Osteocyte (in vitro differentiated cells): ENCODE measurements at regions not wholly inside any gene's neighbourhood (a gene's known extent, or its start where the extent isn't known, plus 50 kb on each side); places are given as distances from the start of the nearest gene placed in this dataset.
"Not testable (repeated sequence)": the region's sequence is repeated elsewhere in the genome, so short reads cannot be mapped to it uniquely, and the experiment has no call there.

Experiments
- DNase-seq: peaks from one replicate; pipeline ENCODE4 v3.0.0; 2021; ENCODE audit warnings: mixed read lengths; ENCODE audit not compliant: unreplicated experiment; ENCODE audit errors: extremely low spot score
- H3K27ac Mint-ChIP-seq: one replicate; pipeline ENCODE4 v1.8.0; 2021; ENCODE audit warnings: mild to moderate bottlenecking, mixed read lengths; ENCODE audit not compliant: unreplicated experiment
- H3K27me3 Mint-ChIP-seq: one replicate; pipeline ENCODE4 v1.8.0; 2021; ENCODE audit warnings: mixed read lengths; ENCODE audit not compliant: unreplicated experiment
- H3K36me3 Mint-ChIP-seq: one replicate; pipeline ENCODE4 v1.8.0; 2021; ENCODE audit warnings: mixed read lengths; ENCODE audit not compliant: unreplicated experiment
- H3K4me1 Mint-ChIP-seq: one replicate; pipeline ENCODE4 v1.8.0; 2021; ENCODE audit warnings: mixed read lengths; ENCODE audit not compliant: unreplicated experiment
- H3K4me3 Mint-ChIP-seq: one replicate; pipeline ENCODE4 v1.8.0; 2021; ENCODE audit warnings: mild to moderate bottlenecking, moderate library complexity, mixed read lengths; ENCODE audit not compliant: unreplicated experiment
- H3K9me3 Mint-ChIP-seq: one replicate; pipeline ENCODE4 v1.8.0; 2021; ENCODE audit warnings: mixed read lengths; ENCODE audit not compliant: unreplicated experiment
- TF ChIP-seq, protein P1 (sequence below): fragments of 200-600 bp; sonication (generic); IDR thresholded peaks from 2 replicates; pipeline ENCODE4 v1.5.0; 2021; ENCODE audit warnings: antibody characterized with exemption, mild to moderate bottlenecking, moderate library complexity

DNA sequence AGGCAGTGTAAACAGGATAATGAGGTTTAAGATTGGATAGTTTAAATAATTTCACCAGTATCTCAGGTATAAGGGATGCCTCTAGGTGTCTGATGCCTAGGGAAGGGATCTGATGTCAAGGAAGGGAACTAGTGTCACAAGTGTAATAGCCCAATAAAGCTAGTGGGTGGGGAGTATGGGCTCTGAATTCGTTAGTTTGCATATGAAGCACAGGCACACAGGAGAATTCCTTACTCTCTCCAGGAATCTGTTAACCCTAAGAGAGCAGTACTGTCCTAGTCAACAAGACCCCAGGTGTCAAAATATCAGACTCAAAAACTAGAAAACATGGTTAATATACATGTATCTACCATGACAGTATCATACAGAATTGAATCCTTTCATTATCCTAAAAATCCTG lies 352.5 kb upstream of the CYLC2 start:
- Mint-ChIP-seq H3K4me3 (no peak overlapping the region), H3K27ac (no peak overlapping the region), H3K4me1 (no peaks in the 10 kb centered on the region), H3K36me3 (no peaks in the 10 kb centered on the region), H3K27me3 (peaks cover 8% of the 10 kb centered on the region), H3K9me3 (no peaks in the 10 kb centered on the region)
- TF ChIP-seq, protein P1, sequence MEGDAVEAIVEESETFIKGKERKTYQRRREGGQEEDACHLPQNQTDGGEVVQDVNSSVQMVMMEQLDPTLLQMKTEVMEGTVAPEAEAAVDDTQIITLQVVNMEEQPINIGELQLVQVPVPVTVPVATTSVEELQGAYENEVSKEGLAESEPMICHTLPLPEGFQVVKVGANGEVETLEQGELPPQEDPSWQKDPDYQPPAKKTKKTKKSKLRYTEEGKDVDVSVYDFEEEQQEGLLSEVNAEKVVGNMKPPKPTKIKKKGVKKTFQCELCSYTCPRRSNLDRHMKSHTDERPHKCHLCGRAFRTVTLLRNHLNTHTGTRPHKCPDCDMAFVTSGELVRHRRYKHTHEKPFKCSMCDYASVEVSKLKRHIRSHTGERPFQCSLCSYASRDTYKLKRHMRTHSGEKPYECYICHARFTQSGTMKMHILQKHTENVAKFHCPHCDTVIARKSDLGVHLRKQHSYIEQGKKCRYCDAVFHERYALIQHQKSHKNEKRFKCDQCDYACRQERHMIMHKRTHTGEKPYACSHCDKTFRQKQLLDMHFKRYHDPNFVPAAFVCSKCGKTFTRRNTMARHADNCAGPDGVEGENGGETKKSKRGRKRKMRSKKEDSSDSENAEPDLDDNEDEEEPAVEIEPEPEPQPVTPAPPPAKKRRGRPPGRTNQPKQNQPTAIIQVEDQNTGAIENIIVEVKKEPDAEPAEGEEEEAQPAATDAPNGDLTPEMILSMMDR: no peak
- no peak for DNase-seq

- Mint-ChIP-seq H3K27ac (no peak overlapping the region), H3K36me3 (no peaks in the 10 kb centered on the region), H3K27me3 (no peaks in the 10 kb centered on the region), H3K4me3 (no peak overlapping the region), H3K4me1 (no peaks in the 10 kb centered on the region), H3K9me3 (peaks cover 30% of the 10 kb centered on the region)
- TF ChIP-seq, protein P1: peak; percentile 18
- no peak for DNase-seq
These were observed 363.6 kb upstream of the CYLC2 start for GRCh38 chr9:102631559-102631958.

- Mint-ChIP-seq H3K36me3 (no peaks in the 10 kb centered on the region), H3K27me3 (no peaks in the 10 kb centered on the region), H3K9me3 (peaks cover 14% of the 10 kb centered on the region), H3K4me1 (no peaks in the 10 kb centered on the region), H3K4me3 (no peak overlapping the region), H3K27ac (no peak overlapping the region)
- TF ChIP-seq, protein P1: no peak
- DNase-seq: no peak
These were observed 385.7 kb upstream of the CYLC2 start for GRCh38 chr9:102609461-102609860.

- peak; percentile 79 for DNase-seq
- not testable (repeated sequence) for H3K27me3 Mint-ChIP-seq, H3K4me1 Mint-ChIP-seq, H3K36me3 Mint-ChIP-seq, H3K4me3 Mint-ChIP-seq, H3K27ac Mint-ChIP-seq
- peaks cover 22% of the 10 kb centered on the region for H3K9me3 Mint-ChIP-seq
These were observed 391.6 kb upstream of the CYLC2 start for GRCh38 chr9:102603198-102604195.

DNA sequence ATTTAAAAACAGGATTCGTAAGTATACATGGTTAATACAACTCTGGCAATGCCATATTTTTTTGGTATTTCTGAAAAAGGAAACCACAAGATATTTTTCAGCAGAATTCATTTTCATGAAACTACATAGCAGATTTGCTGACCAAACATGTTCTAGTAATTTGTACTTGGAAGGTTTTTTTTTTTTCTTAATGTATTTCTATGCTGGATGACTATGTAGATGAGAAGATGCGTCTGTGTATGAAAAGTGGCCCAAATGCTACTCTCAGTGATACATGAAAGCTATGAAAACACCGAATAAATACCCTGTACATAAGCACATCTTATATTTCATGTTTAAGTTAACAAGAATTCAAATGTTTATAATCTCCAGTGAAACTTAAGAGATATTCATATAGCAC lies 400.9 kb upstream of the CYLC2 start:
- no peaks in the 10 kb centered on the region for H3K36me3 Mint-ChIP-seq
- TF ChIP-seq, protein P1: no peak
- DNase-seq: no peak
- H3K27ac Mint-ChIP-seq: no peak overlapping the region
- no peaks in the 10 kb centered on the region for H3K27me3 Mint-ChIP-seq
- H3K9me3 Mint-ChIP-seq: peaks cover 6% of the 10 kb centered on the region
- H3K4me1 Mint-ChIP-seq: no peaks in the 10 kb centered on the region
- H3K4me3 Mint-ChIP-seq: no peak overlapping the region
